H1 (cell line): ENCODE measurements at regions not wholly inside any gene's neighbourhood (a gene's known extent, or its start where the extent isn't known, plus 50 kb on each side); places are given as distances from the start of the nearest gene placed in this dataset.

Experiments
- CTCF ChIA-PET: fragments of 300-600 bp; sonication (Branson Sonifier 250); formaldehyde crosslinking; loops from one replicate; lab custom pipeline; 2021; ENCODE audit not compliant: partially characterized antibody; lab: Charles Lee
- POLR2A ChIA-PET: fragments of 300-600 bp; sonication (Branson Sonifier 250); formaldehyde crosslinking; loops from one replicate; lab custom pipeline; 2021; ENCODE audit warnings: inconsistent platforms; ENCODE audit not compliant: partially characterized antibody; lab: Charles Lee
- DNase-seq, 2 experiments: peaks; one replicate each; pipeline versions ENCODE4 v3.0.0 to v3.0.0-alpha.2; 2010 to 2022; ENCODE audit warnings: low spot score in 2 of 2, low read depth in 1 of 2, mixed read lengths in 1 of 2
- FAIRE-seq: peaks from 2 replicates; lab custom pipeline; 2011; peaks lifted over from hg19 to GRCh38; lab: Jason Lieb, UNC
- H2AFZ ChIP-seq: 2 replicates; pipeline ENCODE4 v1.8.1; 2012; ENCODE audit warnings: low read length, inconsistent platforms
- H2AK5ac ChIP-seq: 2 replicates; pipeline ENCODE4 v1.6.1; 2013; ENCODE audit warnings: low read depth, low read length
- H2BK120ac ChIP-seq: replicated peaks from 2 replicates; pipeline ENCODE3; 2013; ENCODE audit warnings: low read depth, low read length, inconsistent platforms
- H2BK12ac ChIP-seq: 2 replicates; pipeline ENCODE4 v1.6.1; 2013; ENCODE audit warnings: low read depth, low read length
- H2BK15ac ChIP-seq: 2 replicates; pipeline ENCODE4 v1.6.1; 2013; ENCODE audit warnings: low read length
- H2BK20ac ChIP-seq: 2 replicates; pipeline ENCODE4 v1.6.1; 2013; ENCODE audit warnings: low read length
- H2BK5ac ChIP-seq: 2 replicates; pipeline ENCODE4 v1.6.1; 2013; ENCODE audit warnings: low read depth, low read length
- H3K14ac ChIP-seq: 2 replicates; pipeline ENCODE4 v1.6.1; 2013; ENCODE audit warnings: inconsistent platforms; ENCODE audit not compliant: insufficient read length
- H3K18ac ChIP-seq: 2 replicates; pipeline ENCODE4 v1.6.1; 2013; ENCODE audit warnings: low read length; ENCODE audit errors: extremely low read depth
- H3K23ac ChIP-seq: 2 replicates; pipeline ENCODE4 v1.6.1; 2013; ENCODE audit warnings: inconsistent platforms; ENCODE audit not compliant: insufficient read length
- H3K23me2 ChIP-seq: 2 replicates; pipeline ENCODE4 v1.6.1; 2013; ENCODE audit warnings: low read depth, low read length
- H3K27ac ChIP-seq: 2 replicates; pipeline ENCODE4 v1.6.1; 2011; ENCODE audit warnings: low read depth, low read length, inconsistent platforms
- H3K27me3 ChIP-seq, 4 experiments: replicated peaks in 1 of 4; 1 replicate in 1 of 4; 2 replicates in 3 of 4; pipeline versions ENCODE4 v1.6.1 to v1.8.1; 2011 to 2013; ENCODE audit warnings: low read length in 3 of 4, mild to moderate bottlenecking in 3 of 4, inconsistent platforms in 2 of 4, mixed read lengths in 2 of 4, moderate library complexity in 1 of 4; ENCODE audit not compliant: control insufficient read depth in 3 of 4, insufficient read depth in 3 of 4; ENCODE audit errors: extremely low read depth in 1 of 4
- H3K36me3 ChIP-seq, 4 experiments: 2 replicates each; pipeline versions ENCODE4 v1.6.1 to v1.8.1; 2011 to 2013; ENCODE audit warnings: mild to moderate bottlenecking in 4 of 4, low read length in 3 of 4, moderate library complexity in 2 of 4, control low read depth in 1 of 4, inconsistent platforms in 1 of 4; ENCODE audit not compliant: insufficient read depth in 4 of 4, control insufficient read depth in 2 of 4
- H3K4ac ChIP-seq: replicated peaks from 2 replicates; pipeline ENCODE3; 2013; ENCODE audit warnings: low read length, low read depth, mixed read lengths, inconsistent platforms; ENCODE audit not compliant: insufficient read length
- H3K4me1 ChIP-seq, 4 experiments: replicated peaks in 1 of 4; 1 replicate in 1 of 4; 2 replicates in 3 of 4; pipeline versions ENCODE4 v1.6.1 to v1.8.1; 2011 to 2013; ENCODE audit warnings: low read length in 3 of 4, inconsistent platforms in 2 of 4, mixed read lengths in 1 of 4; ENCODE audit not compliant: insufficient read depth in 4 of 4, control insufficient read depth in 3 of 4
- H3K4me2 ChIP-seq, 2 experiments: 2 replicates each; pipeline versions ENCODE4 v1.6.1 to v1.8.1; 2011 to 2013; ENCODE audit warnings: low read depth in 2 of 2, low read length in 2 of 2, control low read depth in 1 of 2, inconsistent platforms in 1 of 2, mild to moderate bottlenecking in 1 of 2; ENCODE audit not compliant: insufficient read depth in 1 of 2
- H3K4me3 ChIP-seq, 4 experiments: fragments of 200-600, 300-600 bp in 1 of 4; sonication (generic), shearing (Covaris generic), sonication (Bioruptor Twin) in 1 of 4; 2 replicates each; pipeline versions ENCODE4 v1.5.1 to v1.8.1; 2011 to 2016; ENCODE audit warnings: low read length in 4 of 4, low read depth in 3 of 4, control low read depth in 2 of 4, inconsistent platforms in 2 of 4, mild to moderate bottlenecking in 2 of 4, mixed read lengths in 1 of 4, moderate library complexity in 1 of 4; ENCODE audit not compliant: insufficient read depth in 2 of 4; ENCODE audit errors: extremely low read depth in 1 of 4
- H3K56ac ChIP-seq: replicated peaks from 2 replicates; pipeline ENCODE3; 2013; ENCODE audit warnings: low read depth, mild to moderate bottlenecking, mixed read lengths, low read length, inconsistent platforms; ENCODE audit not compliant: insufficient read length
- H3K79me1 ChIP-seq: 2 replicates; pipeline ENCODE4 v1.6.1; 2013; ENCODE audit warnings: low read depth, low read length, control low read depth
- H3K79me2 ChIP-seq, 2 experiments: 2 replicates each; pipeline versions ENCODE4 v1.6.1 to v1.8.1; 2012 to 2013; ENCODE audit warnings: low read length in 2 of 2, mild to moderate bottlenecking in 2 of 2, inconsistent platforms in 1 of 2; ENCODE audit not compliant: insufficient read depth in 2 of 2, control insufficient read depth in 1 of 2
- H3K9ac ChIP-seq, 4 experiments: replicated peaks in 1 of 4; 1 replicate in 1 of 4; 2 replicates in 3 of 4; pipeline versions ENCODE4 v1.6.1 to v1.8.1; 2011 to 2013; ENCODE audit warnings: low read depth in 3 of 4, low read length in 3 of 4, control low read depth in 2 of 4, mild to moderate bottlenecking in 2 of 4, moderate library complexity in 2 of 4, inconsistent platforms in 1 of 4; ENCODE audit errors: extremely low read depth in 1 of 4
- H3K9me3 ChIP-seq, 2 experiments: 2 replicates each; pipeline versions ENCODE4 v1.6.1 to v1.8.1; 2012 to 2013; ENCODE audit warnings: mild to moderate bottlenecking in 2 of 2, moderate library complexity in 2 of 2, control low read depth in 1 of 2, inconsistent platforms in 1 of 2, low read depth in 1 of 2, low read length in 1 of 2, mixed read lengths in 1 of 2; ENCODE audit not compliant: insufficient read depth in 2 of 2
- H4K20me1 ChIP-seq, 2 experiments: replicated peaks in 1 of 2; 2 replicates each; pipeline versions ENCODE3 to v1.8.1; 2011 to 2013; ENCODE audit warnings: inconsistent platforms in 2 of 2, low read length in 2 of 2, mild to moderate bottlenecking in 1 of 2; ENCODE audit not compliant: insufficient read depth in 2 of 2, control insufficient read depth in 1 of 2
- H4K5ac ChIP-seq: 2 replicates; pipeline ENCODE4 v1.6.1; 2013; ENCODE audit warnings: low read length, low read depth, mixed read lengths, inconsistent platforms; ENCODE audit not compliant: insufficient read length
- H4K8ac ChIP-seq: 2 replicates; pipeline ENCODE4 v1.8.0; 2013; ENCODE audit warnings: mild to moderate bottlenecking, moderate library complexity, low read length, inconsistent platforms; ENCODE audit not compliant: insufficient read depth; ENCODE audit errors: extremely low read depth
- H4K91ac ChIP-seq: replicated peaks from 2 replicates; pipeline ENCODE3; 2013; ENCODE audit warnings: low read length, mixed read lengths, inconsistent platforms; ENCODE audit not compliant: insufficient read length
- CREB1 ChIP-seq: IDR thresholded peaks from 2 replicates; pipeline ENCODE4 v1.6.1; 2012; ENCODE audit warnings: inconsistent platforms
- WGBS, 2 experiments: shearing (Covaris generic) in 1 of 2; methylation state at CpG; one replicate each; pipeline versions ENCODE4 v1.1.6 to v1.1.7; 2013 to 2015; ENCODE audit warnings: low lambda C conversion rate in 2 of 2, mixed read lengths in 2 of 2, inconsistent platforms in 1 of 2, low coverage in 1 of 2, missing lambda C conversion rate in 1 of 2; ENCODE audit not compliant: insufficient replicate concordance in 2 of 2, insufficient coverage in 1 of 2, insufficient read length in 1 of 2; ENCODE audit errors: extremely low coverage in 1 of 2, missing lambda C conversion rate in 1 of 2; 5-methylcytosine and 5-hydroxymethylcytosine counted together

DNA sequence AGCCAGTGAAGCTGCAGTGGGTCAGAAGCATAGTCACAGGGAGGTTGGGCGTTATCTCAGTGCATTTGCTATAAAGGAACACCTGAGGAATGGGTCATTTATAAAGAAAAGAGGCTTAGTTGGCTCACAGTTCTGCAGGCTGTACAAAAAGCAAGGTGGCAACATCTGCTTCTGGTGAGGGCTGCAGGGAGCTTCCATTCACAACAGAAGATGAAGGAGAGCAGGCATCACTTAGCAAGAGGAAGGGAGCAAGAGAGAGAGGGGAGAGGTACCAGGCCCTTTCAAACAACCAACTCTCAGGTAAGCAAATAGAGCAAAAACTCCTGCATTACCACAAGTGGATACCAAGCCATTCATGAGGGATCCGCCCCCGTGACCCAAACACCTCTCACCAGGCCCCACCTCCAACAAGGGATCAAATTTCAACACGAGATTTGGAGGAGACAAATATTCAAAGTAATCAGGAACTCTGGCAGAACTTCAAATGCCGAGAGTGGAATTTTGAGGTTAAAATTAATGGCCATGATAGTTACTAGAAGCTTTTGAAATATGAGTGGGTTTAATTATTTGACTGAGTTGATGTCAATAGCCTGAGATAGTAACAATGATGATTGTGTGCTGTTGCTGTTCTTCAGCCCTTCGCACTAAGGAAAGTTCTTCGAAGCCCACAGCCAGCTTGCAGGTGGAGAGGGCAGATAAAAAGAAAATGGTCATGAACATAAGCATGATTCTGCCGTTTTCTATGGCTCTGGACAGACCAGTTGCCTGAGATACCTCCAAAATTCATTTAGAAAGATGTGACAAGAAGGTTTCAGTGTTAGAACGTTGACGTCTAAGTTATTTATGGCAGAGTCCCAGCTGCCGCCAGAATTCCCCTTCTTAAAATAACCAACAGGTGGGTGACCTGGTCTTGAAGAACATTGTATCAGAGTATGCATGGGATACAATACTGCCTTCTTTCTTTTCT, 55.3 kb upstream of the ADTRP start:
- no peaks in the 10 kb centered on the region for H3K79me1 ChIP-seq
- no peak overlapping the region; a peak in 1 of 7 replicates for H3K9ac ChIP-seq
- no peak overlapping the region for H3K18ac ChIP-seq
- H3K4ac ChIP-seq, result no peak overlapping the region
- 0 out of 4 replicates have a peak, but pooled peaks cover 0 to 3% of the 10 kb centered on the region in 2 experiments for H3K9me3 ChIP-seq
- no peak overlapping the region for H3K4me3 ChIP-seq
- no peak overlapping the region for H3K27ac ChIP-seq
- no peak overlapping the region for H2BK12ac ChIP-seq
- no peaks in the 10 kb centered on the region for H3K79me2 ChIP-seq
- H2AFZ ChIP-seq, result peak overlapping the region; percentile 79; the same call in 1 of the 2 replicates
- no peak overlapping the region for H2AK5ac ChIP-seq
- H2BK120ac ChIP-seq, result no peak overlapping the region
- FAIRE-seq (peak; percentile 13), DNase-seq (no peak)
- ChIA-PET POLR2A (no interaction called here), CTCF (no interaction called here)
- H4K5ac ChIP-seq, result no peak overlapping the region
- peak overlapping the region; percentile 54; the same call in 1 of the 2 replicates for H2BK15ac ChIP-seq
- H2BK5ac ChIP-seq, result no peak overlapping the region
- H3K23me2 ChIP-seq, result no peaks in the 10 kb centered on the region
- H4K8ac ChIP-seq, result no peak overlapping the region
- no peak overlapping the region for H4K91ac ChIP-seq
- H3K56ac ChIP-seq, result no peak overlapping the region
- H2BK20ac ChIP-seq, result no peak overlapping the region
- H3K27me3 ChIP-seq, result no peaks in the 10 kb centered on the region
- H3K4me1 ChIP-seq, result peaks cover 0 to 2% (median 0%) of the 10 kb centered on the region in 4 experiments; a peak in 1 of 7 replicates
- H3K23ac ChIP-seq, result no peak overlapping the region
- no peak for TF ChIP-seq CREB1
- no peaks in the 10 kb centered on the region for H4K20me1 ChIP-seq
- WGBS, 2 experiments, result 85% methylated on average over 11 of the region's 11 CpGs; no CpG with 5 or more reads in 1 of the 2 experiments
- H3K14ac ChIP-seq, result no peak overlapping the region
- no peaks in the 10 kb centered on the region for H3K36me3 ChIP-seq
- H3K4me2 ChIP-seq, result no peak overlapping the region; a peak in 1 of 4 replicates
